ENCODE measurements at regions not wholly inside any gene's neighbourhood (a gene's known extent, or its start where the extent isn't known, plus 50 kb on each side); places are given as distances from the start of the nearest gene placed in this dataset.
"Not testable (repeated sequence)": the region's sequence is repeated elsewhere in the genome, so short reads cannot be mapped to it uniquely, and the experiment has no call there.

DNA sequence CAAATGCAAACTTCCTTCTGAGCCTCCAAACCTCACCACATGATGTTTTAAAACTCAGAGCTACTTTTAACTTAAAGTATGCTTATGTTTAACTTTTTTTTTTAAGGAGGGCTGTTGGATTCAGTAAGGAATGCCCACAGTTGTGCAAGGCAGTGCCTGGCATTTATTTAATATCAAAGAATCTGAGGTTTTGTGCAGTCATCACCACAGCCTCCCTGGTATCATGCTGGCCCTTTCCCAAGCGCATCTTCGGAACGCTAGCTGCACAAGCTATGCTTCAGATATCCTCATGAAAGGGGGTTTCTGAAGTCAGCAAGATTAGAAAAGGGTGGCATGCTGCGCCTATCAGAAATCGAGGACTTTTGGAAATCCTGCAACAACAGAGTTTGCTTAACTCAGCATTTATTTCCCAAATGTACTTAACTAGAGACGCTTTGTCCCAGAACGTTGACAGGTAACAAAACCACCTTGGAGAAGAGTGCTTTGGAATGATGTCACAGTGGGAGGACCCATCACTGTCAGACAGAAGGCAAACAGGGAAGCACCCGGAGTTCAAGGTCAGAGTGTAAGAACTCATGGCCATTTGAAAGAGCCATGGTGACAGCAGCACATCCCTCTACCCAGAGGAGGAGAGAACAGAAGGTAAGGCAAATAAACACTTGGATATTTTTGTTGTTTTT lies 120.2 kb upstream of the IGF1R start:
- no peak for DNase-seq

- DNase-seq = no peak
These were observed 118.9 kb upstream of the IGF1R start for GRCh38 chr15:98529205-98530145.

DNA sequence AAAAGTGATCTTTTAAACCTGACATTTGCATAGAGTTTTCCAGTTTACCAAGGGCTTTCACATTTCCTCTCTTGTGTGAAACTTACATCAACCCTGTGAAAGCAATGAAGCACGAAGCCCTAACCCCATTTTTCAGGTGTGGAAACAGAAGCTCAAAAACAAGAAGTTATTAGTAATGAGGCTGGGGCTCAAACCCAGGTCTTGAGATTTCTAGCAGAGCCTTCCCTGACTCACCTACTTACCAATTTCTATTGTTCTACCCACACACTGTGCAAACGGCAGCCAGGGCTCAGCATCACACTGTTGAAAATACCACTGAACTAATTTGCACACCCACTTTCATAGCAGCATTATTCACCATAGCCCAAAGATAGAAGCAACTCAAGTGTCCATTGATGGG lies 117.8 kb upstream of the IGF1R start:
- DNase-seq = no peak

GRCh38 chr15:98532063-98532462 lies 116.3 kb upstream of the IGF1R start:
- DNase-seq = no peak

DNA sequence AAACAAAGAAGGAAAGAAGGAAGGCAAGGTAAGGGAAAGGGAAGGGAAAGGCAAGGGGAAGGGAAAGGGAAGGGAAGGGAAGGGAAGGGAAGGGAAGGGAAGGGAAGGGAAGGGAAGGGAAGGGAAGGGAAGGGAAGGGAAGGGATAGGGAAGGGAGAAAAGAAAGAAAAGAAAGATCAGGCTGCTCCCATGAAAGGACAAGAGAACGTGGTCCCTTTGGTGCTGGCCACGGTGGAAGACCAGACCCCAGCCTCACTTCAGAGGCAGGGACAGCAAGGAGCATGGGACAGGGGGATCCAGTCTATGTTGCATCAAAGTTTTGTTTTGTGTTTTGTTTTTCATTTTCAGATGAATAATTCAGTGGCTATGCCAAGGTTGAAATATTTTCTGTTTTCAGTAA lies 111.4 kb upstream of the IGF1R start:
- DNase-seq = no peak

GRCh38 chr15:98537516-98538060 lies 110.8 kb upstream of the IGF1R start:
- no peak for DNase-seq

DNA sequence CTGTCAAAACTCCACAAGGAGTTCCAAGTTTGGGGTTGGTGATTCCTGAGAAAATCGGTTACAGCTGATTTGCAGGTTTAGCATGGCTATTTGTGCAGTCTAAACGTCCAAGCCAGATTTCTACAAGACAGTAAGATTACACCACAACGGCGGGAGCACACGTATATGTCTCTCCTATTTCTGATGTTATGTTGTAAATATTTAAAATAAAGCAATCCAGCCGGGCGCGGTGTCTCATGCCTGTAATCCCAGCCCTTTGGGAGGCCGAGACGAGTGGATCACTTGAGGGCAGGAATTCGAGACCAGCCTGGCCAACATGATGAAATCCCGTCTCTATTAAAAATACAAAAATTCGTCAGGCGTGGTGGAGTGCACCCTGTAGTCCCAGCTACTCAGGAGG lies 106.8 kb upstream of the IGF1R start:
- no peak for DNase-seq

DNA sequence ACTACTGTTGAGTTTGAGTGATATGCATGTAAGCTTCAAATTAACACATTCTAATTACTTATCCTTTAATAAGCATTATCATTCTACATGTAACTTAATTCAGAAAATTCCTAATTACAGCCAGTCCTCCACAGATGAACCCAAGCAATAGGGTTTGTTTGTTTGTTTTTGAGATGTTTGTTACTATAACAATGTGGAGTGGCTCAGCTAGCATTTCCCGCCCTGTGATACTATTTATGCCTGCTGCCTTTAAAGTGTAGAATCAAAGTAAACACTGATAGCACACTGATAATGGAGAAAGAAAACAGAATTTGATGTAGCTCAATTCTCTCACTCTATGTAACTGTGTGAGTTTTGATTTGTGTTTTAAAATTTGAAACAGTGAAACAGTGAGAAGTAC lies 105.1 kb upstream of the IGF1R start:
- DNase-seq = no peak

DNA sequence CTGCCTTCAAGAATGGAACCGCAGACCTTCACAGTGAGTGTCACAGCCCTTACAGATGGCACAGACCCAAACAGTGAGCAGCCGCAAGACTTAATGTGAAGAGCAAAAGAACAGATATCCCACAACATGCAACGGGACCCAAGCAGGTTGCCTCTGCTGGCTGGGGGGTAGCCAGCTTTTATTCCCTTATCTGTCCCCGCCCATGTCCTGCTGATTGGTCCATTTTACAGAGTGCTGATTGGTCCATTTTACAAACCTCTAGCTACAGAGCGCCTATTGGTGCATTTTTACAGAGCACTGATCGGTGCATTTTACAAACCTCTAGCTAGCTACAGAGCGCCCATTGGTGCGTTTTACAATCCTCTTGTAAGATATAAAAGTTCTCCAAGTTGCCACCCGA lies 102.0 kb upstream of the IGF1R start:
- no peak for DNase-seq

GRCh38 chr15:98547275-98547674 lies 101.1 kb upstream of the IGF1R start:
- DNase-seq = no peak

DNA sequence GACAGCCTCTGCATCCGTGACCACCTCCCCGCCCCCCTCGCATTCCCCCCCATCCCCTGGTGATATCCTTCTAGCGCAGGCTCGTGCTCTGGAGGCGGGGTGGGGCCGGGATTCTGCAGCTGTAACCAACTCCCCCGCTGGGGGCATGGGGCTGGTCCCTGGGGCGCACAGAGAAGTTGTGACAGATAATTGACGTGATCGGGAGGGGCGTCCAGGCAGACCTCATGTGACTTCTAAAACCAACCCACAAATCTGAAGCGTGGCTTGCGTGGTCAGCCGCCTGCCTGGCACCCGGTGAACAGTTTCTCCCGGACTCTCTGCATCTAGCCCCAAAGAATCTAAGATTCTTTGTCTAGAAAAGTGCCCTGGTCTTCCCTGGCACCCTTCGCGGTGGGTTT lies 100.6 kb upstream of the IGF1R start:
- DNase-seq = no peak

- no peak for DNase-seq
These were observed 100.0 kb upstream of the IGF1R start for GRCh38 chr15:98548139-98548971.

DNA sequence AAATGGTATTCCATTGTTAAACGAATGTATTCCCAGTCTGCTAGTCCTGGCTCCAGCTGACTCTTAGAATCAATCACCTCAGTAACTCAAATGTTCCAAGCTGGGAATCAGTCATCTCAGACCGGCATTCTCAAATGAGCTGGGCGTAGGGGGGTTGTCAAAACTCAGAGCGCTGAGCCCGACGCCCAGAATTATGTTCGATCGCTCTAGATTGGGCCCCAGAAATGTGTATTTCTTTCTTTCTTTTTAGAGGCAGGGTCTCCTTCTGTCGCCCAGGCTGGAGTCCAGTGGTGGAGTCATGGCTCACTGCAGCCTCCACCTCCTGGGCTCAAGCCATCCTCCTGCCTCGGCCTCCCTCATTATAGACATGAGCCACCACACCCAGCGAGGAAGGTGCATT lies 99.3 kb upstream of the IGF1R start:
- no peak for DNase-seq

DNA sequence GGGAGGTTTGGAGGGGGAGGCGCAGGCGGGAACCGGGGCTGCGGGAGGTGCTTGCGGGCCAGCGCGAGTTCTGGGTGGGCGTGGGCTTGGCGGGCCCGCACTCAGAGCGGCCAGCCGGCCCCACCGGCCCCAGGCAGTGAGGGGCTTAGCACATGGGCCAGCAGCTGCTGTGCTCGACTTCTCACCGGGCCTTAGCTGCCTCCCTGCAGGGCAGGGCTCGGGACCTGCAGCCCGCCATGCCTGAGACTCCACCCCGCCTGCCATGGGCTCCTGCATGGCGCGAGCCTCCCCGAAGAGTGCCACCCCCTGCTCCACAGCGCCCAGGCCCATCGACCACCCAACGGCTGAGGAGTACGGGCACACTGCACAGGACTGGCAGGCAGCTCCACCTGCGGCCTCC lies 98.6 kb upstream of the IGF1R start:
- no peak for DNase-seq

DNA sequence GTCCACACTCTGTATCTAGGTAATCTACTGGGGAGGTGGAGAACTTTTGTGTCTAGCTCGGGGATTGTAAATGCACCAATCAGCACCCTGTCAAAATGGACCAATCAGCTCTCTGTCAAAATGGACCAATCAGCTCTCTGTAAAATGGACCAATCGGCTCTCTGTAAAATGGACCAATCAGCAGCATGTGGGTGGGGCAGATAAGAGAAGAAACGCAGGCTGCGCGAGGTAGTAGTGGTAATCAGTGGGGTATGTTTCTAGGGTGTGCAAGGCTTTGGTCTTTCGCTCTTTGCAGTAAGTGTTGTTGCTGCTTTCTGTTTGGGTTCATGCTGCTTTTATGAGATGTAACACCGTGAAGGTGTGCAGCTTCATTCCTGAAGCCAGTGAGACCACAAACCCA lies 98.0 kb upstream of the IGF1R start:
- not testable (repeated sequence) for DNase-seq

GRCh38 chr15:98551936-98552562 lies 96.3 kb upstream of the IGF1R start:
- no peak for DNase-seq

GRCh38 chr15:98554272-98555172 lies 93.8 kb upstream of the IGF1R start:
- DNase-seq = no peak

DNA sequence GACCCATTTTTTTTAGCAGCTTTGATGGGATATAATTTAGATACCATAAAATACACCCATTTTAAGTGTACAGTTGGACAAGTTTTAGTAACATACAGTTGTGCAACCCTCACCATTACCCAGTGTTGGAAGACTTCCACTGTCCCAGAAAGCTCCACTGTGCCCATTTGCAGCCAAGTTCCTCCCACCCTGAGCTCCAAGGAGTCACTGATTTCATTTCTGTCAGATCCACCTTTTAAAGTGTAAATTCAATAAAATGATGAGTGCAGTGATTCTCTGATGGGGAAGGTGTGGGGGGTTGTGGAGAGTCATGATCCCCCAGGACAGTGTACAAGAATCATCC lies 93.2 kb upstream of the IGF1R start:
- DNase-seq = no peak

DNA sequence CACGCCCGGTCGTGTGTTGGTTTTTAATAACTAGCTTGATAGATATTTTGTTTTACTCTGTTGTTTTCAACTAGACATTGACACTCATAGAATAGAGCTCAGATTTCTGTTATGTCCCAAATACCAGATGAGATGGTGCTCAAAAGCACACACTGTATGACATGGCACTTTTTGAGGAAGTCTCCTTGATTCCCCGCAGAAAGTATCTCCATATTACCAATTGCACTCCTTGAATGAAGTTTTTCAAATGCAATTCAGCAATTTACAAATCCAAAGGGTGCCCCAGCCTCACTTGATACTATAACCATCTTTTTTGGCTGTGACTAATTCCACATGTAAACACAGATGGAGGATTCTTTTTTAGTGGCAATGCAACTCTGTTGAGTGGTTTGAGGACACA lies 92.0 kb upstream of the IGF1R start:
- no peak for DNase-seq

- no peak for DNase-seq
These were observed 88.0 kb upstream of the IGF1R start for GRCh38 chr15:98560338-98560737.

- no peak for DNase-seq
These were observed 87.0 kb upstream of the IGF1R start for GRCh38 chr15:98561169-98561941.
